ENCODE measurements at regions not wholly inside any gene's neighbourhood (a gene's known extent, or its start where the extent isn't known, plus 50 kb on each side); places are given as distances from the start of the nearest gene placed in this dataset.

- TF ChIP-seq CTCF (IDR thresholded peaks at IDR 0.05) (no peak), POLR2A (IDR thresholded peaks at IDR 0.05) (no peak)
Measured at GRCh38 chr1:220957233-220957605, 78.0 kb downstream of the HLX start.

All from thyroid gland (tissue), 4 donors.